Esophagus muscularis mucosa (tissue), 4 donors: ENCODE measurements at regions not wholly inside any gene's neighbourhood (a gene's known extent, or its start where the extent isn't known, plus 50 kb on each side); places are given as distances from the start of the nearest gene placed in this dataset.

Experiments
- DNase-seq: peaks from one replicate; pipeline ENCODE4 v3.0.0-alpha.2; 2017; ENCODE audit errors: extremely low spot score
- H3K27ac ChIP-seq, 4 donors: fragments of 200-600 bp; sonication (generic); replicated peaks in 1 of 4; 1 replicate in 3 of 4; 2 replicates in 1 of 4; pipeline ENCODE4 v1.5.1; 2016 to 2019; ENCODE audit warnings: mild to moderate bottlenecking in 1 of 4
- H3K27me3 ChIP-seq, 4 donors: fragments of 200-600 bp; sonication (generic); one replicate each; pipeline versions ENCODE4 v1.5.1 to v1.6.0; 2016 to 2019
- H3K36me3 ChIP-seq, 4 donors: fragments of 200-600 bp; sonication (generic); one replicate each; pipeline ENCODE4 v1.5.1; 2016 to 2019
- H3K4me1 ChIP-seq, 4 donors: fragments of 200-600 bp; sonication (generic); one replicate each; pipeline ENCODE4 v1.5.1; 2016 to 2019
- H3K4me3 ChIP-seq, 4 donors: fragments of 200-600 bp; sonication (generic); 1 replicate in 2 of 4; 2 replicates in 2 of 4; pipeline ENCODE4 v1.5.1; 2016 to 2019; ENCODE audit warnings: mild to moderate bottlenecking in 4 of 4, moderate library complexity in 1 of 4
- H3K9me3 ChIP-seq, 4 donors: fragments of 200-600 bp; sonication (generic); 1 replicate in 3 of 4; 2 replicates in 1 of 4; pipeline ENCODE4 v1.5.1; 2016 to 2019
- EP300 ChIP-seq: sonication (generic); formaldehyde crosslinking; IDR thresholded peaks from one replicate; pipeline ENCODE4 v1.6.1; 2017; ENCODE audit warnings: antibody characterized with exemption
- POLR2A ChIP-seq: fragments of 450-650 bp; IDR thresholded peaks from one replicate; pipeline ENCODE4 v1.6.1; 2017; ENCODE audit warnings: antibody characterized with exemption, moderate library complexity, mild to moderate bottlenecking, low read depth
- POLR2AphosphoS5 ChIP-seq, 2 donors: sonication (generic); formaldehyde crosslinking; IDR thresholded peaks; one replicate each; pipeline ENCODE4 v1.6.1; 2017; ENCODE audit warnings: antibody characterized with exemption in 2 of 2
- WGBS: methylation state at CpG from one replicate; pipeline ENCODE4 v1.1.5; 2018; 5-methylcytosine and 5-hydroxymethylcytosine counted together
- intact Hi-C: fragments of 100-400 bp; cut with DNase I; formaldehyde crosslinking; loops from one replicate; pipeline ENCODE4 v1.15.1; 2023
- TF ChIP-seq, protein P1 (sequence below), 3 experiments: fragments of 200-600 bp in 2 of 3; fragments of 450-650 bp in 1 of 3; sonication (generic) in 2 of 3; IDR thresholded peaks; one replicate each; pipeline ENCODE4 v1.5.1; 2017 to 2019; ENCODE audit warnings: antibody characterized with exemption in 3 of 3, mild to moderate bottlenecking in 2 of 3, moderate library complexity in 1 of 3

DNA sequence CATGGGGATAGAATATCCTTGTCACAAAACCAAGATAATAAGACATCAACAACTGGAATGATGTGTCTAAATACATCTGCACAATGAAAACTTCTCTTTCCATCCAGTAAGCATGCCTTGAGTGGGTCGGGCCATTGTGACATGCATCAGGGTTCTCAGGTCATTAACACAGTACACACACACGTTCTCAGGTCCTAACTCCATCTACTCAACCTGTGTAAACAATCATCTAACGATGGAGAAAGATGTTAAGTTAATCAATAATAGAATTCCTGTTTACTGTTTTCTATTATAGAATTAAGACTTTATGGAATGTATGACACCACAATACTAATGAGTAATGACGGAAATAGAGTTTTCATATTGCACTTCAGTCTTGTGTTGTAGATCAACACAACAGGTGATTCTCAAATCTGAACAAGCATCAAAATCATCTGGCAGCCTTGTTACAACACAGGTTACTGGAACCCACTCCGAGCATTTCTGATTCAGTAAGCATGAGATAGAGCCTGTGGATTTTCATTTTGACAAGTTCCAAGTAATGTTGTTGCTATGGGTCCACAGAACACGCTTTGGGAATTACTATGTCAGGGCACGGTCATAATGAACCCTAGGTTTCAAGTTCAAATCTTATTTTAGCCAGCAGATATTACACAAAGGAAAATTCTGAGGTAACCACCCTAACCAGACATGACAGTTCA is 315.8 kb upstream of the TEX13C start:
- no peak overlapping the region for H3K27ac ChIP-seq
- no peaks in the 10 kb centered on the region for H3K27me3 ChIP-seq
- H3K9me3 ChIP-seq: no peaks in the 10 kb centered on the region
- intact Hi-C loops: no loop called here
- H3K4me1 ChIP-seq: no peaks in the 10 kb centered on the region
- WGBS: 64% methylated on average over 7 of the region's 7 CpGs
- H3K36me3 ChIP-seq: no peaks in the 10 kb centered on the region
- no peak for TF ChIP-seq EP300
- no peak for TF ChIP-seq POLR2A
- TF ChIP-seq POLR2AphosphoS5 (IDR thresholded peaks at IDR 0.05): no peak
- TF ChIP-seq, protein P1, sequence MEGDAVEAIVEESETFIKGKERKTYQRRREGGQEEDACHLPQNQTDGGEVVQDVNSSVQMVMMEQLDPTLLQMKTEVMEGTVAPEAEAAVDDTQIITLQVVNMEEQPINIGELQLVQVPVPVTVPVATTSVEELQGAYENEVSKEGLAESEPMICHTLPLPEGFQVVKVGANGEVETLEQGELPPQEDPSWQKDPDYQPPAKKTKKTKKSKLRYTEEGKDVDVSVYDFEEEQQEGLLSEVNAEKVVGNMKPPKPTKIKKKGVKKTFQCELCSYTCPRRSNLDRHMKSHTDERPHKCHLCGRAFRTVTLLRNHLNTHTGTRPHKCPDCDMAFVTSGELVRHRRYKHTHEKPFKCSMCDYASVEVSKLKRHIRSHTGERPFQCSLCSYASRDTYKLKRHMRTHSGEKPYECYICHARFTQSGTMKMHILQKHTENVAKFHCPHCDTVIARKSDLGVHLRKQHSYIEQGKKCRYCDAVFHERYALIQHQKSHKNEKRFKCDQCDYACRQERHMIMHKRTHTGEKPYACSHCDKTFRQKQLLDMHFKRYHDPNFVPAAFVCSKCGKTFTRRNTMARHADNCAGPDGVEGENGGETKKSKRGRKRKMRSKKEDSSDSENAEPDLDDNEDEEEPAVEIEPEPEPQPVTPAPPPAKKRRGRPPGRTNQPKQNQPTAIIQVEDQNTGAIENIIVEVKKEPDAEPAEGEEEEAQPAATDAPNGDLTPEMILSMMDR (IDR thresholded peaks at IDR 0.05): no peak
- no peak overlapping the region for H3K4me3 ChIP-seq
- no peak for DNase-seq

DNA sequence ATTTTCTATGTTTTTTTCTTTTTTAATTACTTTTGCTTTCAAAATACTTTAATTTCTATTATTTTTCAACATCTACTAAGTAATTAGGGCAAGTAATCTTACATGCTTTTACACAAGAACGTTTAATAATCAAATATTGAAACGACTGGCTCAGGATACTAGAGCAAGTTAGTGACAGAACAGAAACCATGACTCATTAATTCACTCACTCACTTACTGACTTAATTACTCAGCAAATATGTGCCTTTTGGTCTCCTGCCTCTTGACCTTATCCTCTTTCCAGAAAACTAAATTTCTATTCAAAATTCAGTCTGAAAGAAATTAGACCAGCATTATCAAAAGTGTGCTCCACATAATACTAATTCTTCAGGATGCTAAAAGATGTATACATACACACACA is 314.9 kb upstream of the TEX13C start:
- Histone ChIP-seq H3K27me3 (no peaks in the 10 kb centered on the region), H3K4me3 (no peak overlapping the region), H3K27ac (no peak overlapping the region), H3K36me3 (no peaks in the 10 kb centered on the region), H3K9me3 (no peaks in the 10 kb centered on the region), H3K4me1 (no peaks in the 10 kb centered on the region)
- 29% methylated on average over 2 of the region's 2 CpGs for WGBS
- DNase-seq: no peak
- TF ChIP-seq, protein P1 (IDR thresholded peaks at IDR 0.05): no peak
- TF ChIP-seq EP300 (no peak), POLR2AphosphoS5 (IDR thresholded peaks at IDR 0.05) (no peak), POLR2A (no peak)
- intact Hi-C loops: no loop called here

DNA sequence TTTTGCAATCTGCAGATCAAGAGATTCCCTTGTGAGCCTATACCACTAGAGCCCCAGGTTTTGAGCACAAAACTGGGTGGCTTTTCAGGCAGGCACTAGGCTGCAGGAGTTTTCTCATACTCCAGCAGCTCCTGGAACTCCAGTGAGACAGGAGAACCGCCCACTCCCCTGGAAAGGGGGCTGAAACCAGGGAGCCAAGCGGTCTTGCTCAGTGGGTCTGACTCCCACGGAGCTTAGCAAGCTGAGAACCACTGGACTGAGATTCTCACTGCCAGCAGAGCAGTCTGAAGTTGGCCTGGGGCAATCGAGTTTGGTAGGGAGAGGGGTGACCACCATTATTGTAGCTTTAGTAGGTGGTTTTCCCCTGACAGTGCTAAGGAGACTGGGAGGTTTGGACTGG is 313.8 kb upstream of the TEX13C start:
- WGBS: 43% methylated on average over 3 of the region's 4 CpGs
- DNase-seq: no peak

DNA sequence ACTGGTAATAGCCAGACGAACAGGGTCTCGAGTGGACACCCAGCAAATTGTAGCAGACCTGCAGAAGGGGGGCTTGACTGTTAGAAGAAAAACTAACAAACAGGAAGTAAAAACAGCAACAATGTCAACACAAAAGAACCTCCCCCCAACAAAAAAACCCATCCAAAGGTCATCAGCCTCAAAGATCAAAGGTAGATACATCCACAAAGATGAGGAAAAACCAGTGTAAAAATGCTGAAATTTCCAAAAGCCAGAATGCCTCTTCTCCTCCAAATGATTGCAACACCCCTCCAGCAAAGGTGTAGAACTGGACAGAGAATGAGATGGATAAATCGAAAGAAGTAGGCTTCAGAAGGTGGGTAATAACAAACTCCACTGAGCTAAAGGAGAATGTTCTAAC is 313.0 kb upstream of the TEX13C start:
- TF ChIP-seq EP300: no peak
- TF ChIP-seq, protein P1 (IDR thresholded peaks at IDR 0.05): no peak
- TF ChIP-seq POLR2AphosphoS5 (IDR thresholded peaks at IDR 0.05): no peak
- TF ChIP-seq POLR2A: no peak
- intact Hi-C loops: no loop called here
- no peaks in the 10 kb centered on the region for H3K4me1 ChIP-seq
- H3K27me3 ChIP-seq: no peaks in the 10 kb centered on the region
- no peaks in the 10 kb centered on the region for H3K9me3 ChIP-seq
- no peaks in the 10 kb centered on the region for H3K36me3 ChIP-seq
- no peak overlapping the region for H3K27ac ChIP-seq
- H3K4me3 ChIP-seq: no peak overlapping the region
- no peak for DNase-seq
- WGBS: 87% methylated on average over 3 of the region's 3 CpGs

More for the DNA sequence above, 313.8 kb upstream of the TEX13C start:
- Histone ChIP-seq H3K4me1 (no peaks in the 10 kb centered on the region), H3K36me3 (no peaks in the 10 kb centered on the region), H3K27ac (no peak overlapping the region), H3K9me3 (no peaks in the 10 kb centered on the region), H3K27me3 (no peaks in the 10 kb centered on the region), H3K4me3 (no peak overlapping the region)
- TF ChIP-seq EP300 (no peak), POLR2A (no peak), POLR2AphosphoS5 (IDR thresholded peaks at IDR 0.05) (no peak)
- intact Hi-C loops: no loop called here

DNA sequence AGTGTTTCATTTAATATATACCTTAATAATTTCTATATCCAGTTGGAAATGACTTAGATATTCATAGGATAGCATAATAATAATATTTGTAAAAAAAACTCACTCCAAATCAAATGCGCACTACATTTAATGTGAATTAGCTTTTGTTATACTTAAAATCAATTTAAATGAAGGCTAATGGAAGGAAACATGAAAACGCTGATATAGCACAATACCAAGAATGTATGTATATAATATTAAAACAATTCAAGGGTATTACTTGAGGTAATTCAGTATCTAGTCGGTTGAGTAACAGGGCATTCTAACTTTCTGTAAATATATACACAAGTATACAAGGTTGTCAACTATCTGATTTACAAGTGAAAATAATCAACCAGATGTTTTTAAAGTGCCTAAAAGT is 307.1 kb upstream of the TEX13C start:
- DNase-seq: no peak

More for the DNA sequence above, 307.1 kb upstream of the TEX13C start:
- Histone ChIP-seq H3K9me3 (no peaks in the 10 kb centered on the region), H3K4me1 (no peaks in the 10 kb centered on the region), H3K36me3 (no peaks in the 10 kb centered on the region), H3K4me3 (no peak overlapping the region), H3K27me3 (no peaks in the 10 kb centered on the region), H3K27ac (no peak overlapping the region)
- 84% methylated on average over 3 of the region's 3 CpGs for WGBS
- intact Hi-C loops: no loop called here
- TF ChIP-seq EP300: no peak
- TF ChIP-seq, protein P1 (IDR thresholded peaks at IDR 0.05): no peak
- no peak for TF ChIP-seq POLR2A
- TF ChIP-seq POLR2AphosphoS5 (IDR thresholded peaks at IDR 0.05): no peak
